ENCODE measurements at regions not wholly inside any gene's neighbourhood (a gene's known extent, or its start where the extent isn't known, plus 50 kb on each side); places are given as distances from the start of the nearest gene placed in this dataset.
"Not testable (repeated sequence)": the region's sequence is repeated elsewhere in the genome, so short reads cannot be mapped to it uniquely, and the experiment has no call there.

- not testable (repeated sequence) for TF ChIP-seq OSR2 (tag by site-specific recombination; IDR thresholded peaks at IDR 0.05); ZNF660 (tag by site-specific recombination; IDR thresholded peaks at IDR 0.05); ZNF416 (tag by site-specific recombination; IDR thresholded peaks at IDR 0.05); CTCF (tag by site-specific recombination; IDR thresholded peaks at IDR 0.05); YY1 (tag by site-specific recombination; IDR thresholded peaks at IDR 0.05); ZNF626 (tag by site-specific recombination; IDR thresholded peaks at IDR 0.05); ZNF366 (tag by site-specific recombination; conservative IDR thresholded peaks at IDR 0.05); ZFP3 (tag by site-specific recombination; IDR thresholded peaks at IDR 0.05; ENCODE audit: low read depth); KLF16 (tag by site-specific recombination; IDR thresholded peaks at IDR 0.05); ZNF311 (tag by site-specific recombination; IDR thresholded peaks at IDR 0.05; ENCODE audit: borderline replicate concordance); ZBTB44 (tag by site-specific recombination; IDR thresholded peaks at IDR 0.05); ZNF398 (tag by site-specific recombination; IDR thresholded peaks at IDR 0.05); ZNF513 (tag by site-specific recombination; IDR thresholded peaks at IDR 0.05); ATF2 (tag by site-specific recombination; IDR thresholded peaks at IDR 0.05; ENCODE audit: low read depth)
Measured at GRCh38 chr16:29087673-29088072, 102.8 kb downstream of the LAT start.
